ENCODE measurements at regions not wholly inside any gene's neighbourhood (a gene's known extent, or its start where the extent isn't known, plus 50 kb on each side); places are given as distances from the start of the nearest gene placed in this dataset.

DNA sequence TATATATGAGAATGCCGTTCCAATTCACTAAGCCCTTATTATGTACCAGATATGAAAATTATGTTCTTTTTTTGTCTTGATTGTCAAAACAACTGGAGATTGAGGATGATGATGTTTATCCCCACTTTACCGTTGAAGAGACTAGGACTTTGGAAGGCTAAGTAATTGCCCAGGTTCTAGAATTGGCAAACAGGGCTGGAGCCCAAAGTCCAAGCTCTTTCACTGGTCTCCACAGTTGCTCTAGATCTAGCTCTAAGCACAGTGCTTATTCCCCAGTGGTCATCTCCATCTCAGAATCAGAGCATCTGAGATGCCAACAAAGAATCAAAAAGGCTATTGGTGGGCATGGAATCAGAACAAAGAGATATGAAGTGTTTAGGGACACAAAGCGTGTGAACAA, 215.3 kb upstream of the FOXA2 start:
- Histone ChIP-seq H3K9me3 (ENCODE audit: control insufficient read depth in 2 of 2, low read length in 2 of 2) (no peaks in the 10 kb centered on the region), H3K9ac (ENCODE audit: low read depth in 1 of 2, low read length in 2 of 2) (no peak overlapping the region), H3K4me3 (ENCODE audit: low read length in 2 of 2) (no peak overlapping the region), H3K27ac (ENCODE audit: low read depth in 2 of 2, low read length in 2 of 2) (no peak overlapping the region), H3K27me3 (ENCODE audit: control insufficient read depth in 2 of 2, insufficient read depth in 2 of 2, low read length in 2 of 2) (no peaks in the 10 kb centered on the region), H3K36me3 (ENCODE audit: control insufficient read depth in 2 of 2, insufficient read depth in 2 of 2, low read length in 2 of 2) (no peaks in the 10 kb centered on the region), H3K4me1 (ENCODE audit: control insufficient read depth in 2 of 2, insufficient read depth in 2 of 2, low read length in 2 of 2) (no peaks in the 10 kb centered on the region)

DNA sequence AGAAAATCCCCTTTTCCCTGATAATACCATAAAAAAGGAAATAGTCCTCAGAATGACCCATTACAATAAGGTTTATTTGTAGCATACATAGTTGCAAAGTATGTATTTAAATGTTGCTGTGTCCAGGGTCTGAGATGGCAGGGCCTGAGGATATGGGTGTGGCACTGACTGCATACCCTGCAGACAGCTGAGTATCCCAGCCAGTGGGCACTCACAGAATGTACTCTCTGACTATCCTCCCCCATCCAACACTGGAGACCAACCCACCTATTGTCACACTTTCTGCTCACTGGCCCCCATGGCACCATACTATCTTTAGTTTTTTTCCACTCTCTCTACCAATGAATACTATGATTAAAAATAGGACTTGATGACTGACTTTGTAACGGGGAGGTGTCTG, 215.8 kb upstream of the FOXA2 start:
- Histone ChIP-seq H3K9ac (ENCODE audit: low read depth in 1 of 2, low read length in 2 of 2) (no peak overlapping the region), H3K4me3 (ENCODE audit: low read length in 2 of 2) (no peak overlapping the region), H3K27me3 (ENCODE audit: control insufficient read depth in 2 of 2, insufficient read depth in 2 of 2, low read length in 2 of 2) (no peaks in the 10 kb centered on the region), H3K4me1 (ENCODE audit: control insufficient read depth in 2 of 2, insufficient read depth in 2 of 2, low read length in 2 of 2) (no peaks in the 10 kb centered on the region), H3K9me3 (ENCODE audit: control insufficient read depth in 2 of 2, low read length in 2 of 2) (no peaks in the 10 kb centered on the region), H3K27ac (ENCODE audit: low read depth in 2 of 2, low read length in 2 of 2) (no peak overlapping the region), H3K36me3 (ENCODE audit: control insufficient read depth in 2 of 2, insufficient read depth in 2 of 2, low read length in 2 of 2) (no peaks in the 10 kb centered on the region)

DNA sequence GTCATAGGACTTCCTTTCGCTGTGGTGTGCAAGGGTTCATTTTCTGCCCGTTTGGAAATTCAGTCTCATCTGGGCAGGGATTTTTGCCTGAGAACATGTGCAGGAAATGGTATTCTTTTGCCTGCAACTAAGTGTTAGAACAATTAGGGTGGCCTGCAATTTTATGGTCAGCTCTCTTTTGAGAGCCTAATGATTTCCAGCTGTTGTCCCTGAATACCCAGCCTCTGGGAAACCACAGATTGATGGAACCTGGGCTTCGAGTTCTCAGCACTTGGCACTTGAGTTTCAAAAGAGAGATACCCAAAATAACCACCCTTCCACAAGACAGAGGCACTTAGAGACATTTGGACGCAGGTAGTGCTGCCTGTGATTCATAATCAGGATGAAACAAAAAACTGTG, 217.2 kb upstream of the FOXA2 start:
- H3K4me3 ChIP-seq (ENCODE audit: low read length in 2 of 2), result no peak overlapping the region
- no peaks in the 10 kb centered on the region for H3K4me1 ChIP-seq (ENCODE audit: control insufficient read depth in 2 of 2, insufficient read depth in 2 of 2, low read length in 2 of 2)
- H3K27ac ChIP-seq (ENCODE audit: low read depth in 2 of 2, low read length in 2 of 2), result no peak overlapping the region
- no peaks in the 10 kb centered on the region for H3K36me3 ChIP-seq (ENCODE audit: control insufficient read depth in 2 of 2, insufficient read depth in 2 of 2, low read length in 2 of 2)
- no peaks in the 10 kb centered on the region for H3K9me3 ChIP-seq (ENCODE audit: control insufficient read depth in 2 of 2, low read length in 2 of 2)
- no peak overlapping the region for H3K9ac ChIP-seq (ENCODE audit: low read depth in 1 of 2, low read length in 2 of 2)
- H3K27me3 ChIP-seq (ENCODE audit: control insufficient read depth in 2 of 2, insufficient read depth in 2 of 2, low read length in 2 of 2), result no peaks in the 10 kb centered on the region

DNA sequence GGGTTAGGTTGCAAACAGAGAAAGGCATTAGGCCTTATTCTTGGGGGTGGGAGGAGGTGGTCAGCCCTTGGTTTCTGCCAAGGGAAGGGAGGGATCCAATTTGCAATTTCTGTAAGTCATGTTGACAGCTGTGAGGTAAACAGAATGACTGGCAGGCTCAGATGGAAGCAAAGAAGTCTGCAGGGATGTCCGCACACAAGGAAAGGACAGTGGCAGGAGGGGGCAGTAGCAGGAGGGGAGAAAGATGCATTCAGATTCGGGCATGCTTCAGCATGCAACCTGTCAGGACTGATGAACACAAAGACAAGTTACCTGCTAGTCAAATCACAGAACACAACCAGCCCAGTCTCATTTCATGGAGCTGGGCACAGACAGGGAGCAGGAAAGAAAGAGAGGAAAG, 217.9 kb upstream of the FOXA2 start:
- Histone ChIP-seq H3K4me3 (ENCODE audit: low read length in 2 of 2) (no peak overlapping the region), H3K9me3 (ENCODE audit: control insufficient read depth in 2 of 2, low read length in 2 of 2) (no peaks in the 10 kb centered on the region), H3K27me3 (ENCODE audit: control insufficient read depth in 2 of 2, insufficient read depth in 2 of 2, low read length in 2 of 2) (no peaks in the 10 kb centered on the region), H3K36me3 (ENCODE audit: control insufficient read depth in 2 of 2, insufficient read depth in 2 of 2, low read length in 2 of 2) (no peaks in the 10 kb centered on the region), H3K9ac (ENCODE audit: low read depth in 1 of 2, low read length in 2 of 2) (no peak overlapping the region), H3K4me1 (ENCODE audit: control insufficient read depth in 2 of 2, insufficient read depth in 2 of 2, low read length in 2 of 2) (no peaks in the 10 kb centered on the region), H3K27ac (ENCODE audit: low read depth in 2 of 2, low read length in 2 of 2) (no peak overlapping the region)

DNA sequence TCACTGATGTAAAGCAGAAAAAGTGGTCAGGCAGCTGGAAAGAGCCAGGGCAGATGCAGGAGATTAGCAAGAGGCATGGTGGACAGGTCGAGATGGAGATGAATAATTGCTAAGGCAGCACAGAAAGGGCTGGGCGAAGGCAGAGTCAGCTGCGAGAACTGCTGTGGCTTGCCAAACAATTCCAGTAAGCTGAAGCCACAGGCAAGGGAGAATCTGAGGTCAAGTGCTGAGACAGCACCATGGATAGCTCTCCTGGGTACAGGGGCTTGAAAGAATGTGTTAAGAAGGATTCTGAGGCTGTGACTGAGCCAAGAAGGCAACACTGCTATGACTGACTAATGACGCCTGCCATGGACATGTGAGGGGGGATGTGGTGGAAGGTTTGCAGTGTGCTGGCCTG, 220.8 kb upstream of the FOXA2 start:
- H3K27ac ChIP-seq (ENCODE audit: low read depth in 2 of 2, low read length in 2 of 2), result no peak overlapping the region

DNA sequence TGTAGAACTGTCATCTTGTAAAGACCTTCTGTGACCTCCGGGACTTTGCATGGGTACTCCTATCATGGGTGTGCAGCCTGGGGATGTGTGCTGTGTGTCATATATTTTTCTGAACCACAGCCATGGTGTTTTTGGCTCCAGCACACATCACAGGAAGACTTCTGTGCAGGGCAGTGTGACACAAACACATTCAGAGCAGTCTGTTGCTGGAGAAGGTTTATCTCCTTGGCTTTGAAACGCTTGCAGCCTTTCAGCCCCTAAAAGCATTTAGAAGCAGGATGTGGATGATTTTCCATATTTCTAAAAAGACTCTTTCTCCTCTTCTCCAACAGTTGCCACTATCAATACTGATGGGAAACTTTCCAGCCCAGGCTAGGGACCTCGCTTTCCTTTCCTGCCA, 221.6 kb upstream of the FOXA2 start:
- no peaks in the 10 kb centered on the region for H3K27me3 ChIP-seq (ENCODE audit: control insufficient read depth in 2 of 2, insufficient read depth in 2 of 2, low read length in 2 of 2)
- no peaks in the 10 kb centered on the region for H3K36me3 ChIP-seq (ENCODE audit: control insufficient read depth in 2 of 2, insufficient read depth in 2 of 2, low read length in 2 of 2)
- no peak overlapping the region for H3K4me3 ChIP-seq (ENCODE audit: low read length in 2 of 2)

More for the DNA sequence above, 220.8 kb upstream of the FOXA2 start:
- H3K4me3 ChIP-seq (ENCODE audit: low read length in 2 of 2), result no peak overlapping the region
- H3K27me3 ChIP-seq (ENCODE audit: control insufficient read depth in 2 of 2, insufficient read depth in 2 of 2, low read length in 2 of 2), result no peaks in the 10 kb centered on the region
- H3K36me3 ChIP-seq (ENCODE audit: control insufficient read depth in 2 of 2, insufficient read depth in 2 of 2, low read length in 2 of 2), result no peaks in the 10 kb centered on the region
- H3K4me1 ChIP-seq (ENCODE audit: control insufficient read depth in 2 of 2, insufficient read depth in 2 of 2, low read length in 2 of 2), result no peaks in the 10 kb centered on the region
- H3K9me3 ChIP-seq (ENCODE audit: control insufficient read depth in 2 of 2, low read length in 2 of 2), result no peaks in the 10 kb centered on the region
- no peak overlapping the region for H3K9ac ChIP-seq (ENCODE audit: low read depth in 1 of 2, low read length in 2 of 2)

DNA sequence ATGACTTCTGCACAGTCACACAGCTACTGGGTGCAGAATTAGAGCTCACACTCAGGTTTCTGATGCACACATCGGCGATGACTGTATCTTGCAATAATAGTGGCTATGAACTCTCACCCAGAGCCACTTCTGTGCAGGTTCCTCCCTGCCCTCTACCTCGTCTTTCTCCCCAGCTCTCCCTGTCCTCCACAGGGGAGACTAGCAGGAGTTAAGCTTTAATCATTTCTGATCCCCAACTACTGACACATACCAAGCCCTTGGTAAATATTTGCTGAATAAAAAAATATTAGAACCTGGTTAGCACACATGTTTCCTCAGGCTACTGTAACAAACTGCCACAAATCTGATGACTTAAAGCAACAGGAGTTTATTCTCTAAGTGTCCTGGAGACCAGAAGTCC, 222.7 kb upstream of the FOXA2 start:
- Histone ChIP-seq H3K4me1 (ENCODE audit: control insufficient read depth in 2 of 2, insufficient read depth in 2 of 2, low read length in 2 of 2) (no peaks in the 10 kb centered on the region), H3K9ac (ENCODE audit: low read depth in 1 of 2, low read length in 2 of 2) (no peak overlapping the region), H3K36me3 (ENCODE audit: control insufficient read depth in 2 of 2, insufficient read depth in 2 of 2, low read length in 2 of 2) (no peaks in the 10 kb centered on the region), H3K27me3 (ENCODE audit: control insufficient read depth in 2 of 2, insufficient read depth in 2 of 2, low read length in 2 of 2) (no peaks in the 10 kb centered on the region), H3K9me3 (ENCODE audit: control insufficient read depth in 2 of 2, low read length in 2 of 2) (no peaks in the 10 kb centered on the region), H3K4me3 (ENCODE audit: low read length in 2 of 2) (no peak overlapping the region), H3K27ac (ENCODE audit: low read depth in 2 of 2, low read length in 2 of 2) (no peak overlapping the region)

More for the DNA sequence above, 221.6 kb upstream of the FOXA2 start:
- Histone ChIP-seq H3K9me3 (ENCODE audit: control insufficient read depth in 2 of 2, low read length in 2 of 2) (no peaks in the 10 kb centered on the region), H3K27ac (ENCODE audit: low read depth in 2 of 2, low read length in 2 of 2) (no peak overlapping the region), H3K4me1 (ENCODE audit: control insufficient read depth in 2 of 2, insufficient read depth in 2 of 2, low read length in 2 of 2) (no peaks in the 10 kb centered on the region), H3K9ac (ENCODE audit: low read depth in 1 of 2, low read length in 2 of 2) (no peak overlapping the region)

DNA sequence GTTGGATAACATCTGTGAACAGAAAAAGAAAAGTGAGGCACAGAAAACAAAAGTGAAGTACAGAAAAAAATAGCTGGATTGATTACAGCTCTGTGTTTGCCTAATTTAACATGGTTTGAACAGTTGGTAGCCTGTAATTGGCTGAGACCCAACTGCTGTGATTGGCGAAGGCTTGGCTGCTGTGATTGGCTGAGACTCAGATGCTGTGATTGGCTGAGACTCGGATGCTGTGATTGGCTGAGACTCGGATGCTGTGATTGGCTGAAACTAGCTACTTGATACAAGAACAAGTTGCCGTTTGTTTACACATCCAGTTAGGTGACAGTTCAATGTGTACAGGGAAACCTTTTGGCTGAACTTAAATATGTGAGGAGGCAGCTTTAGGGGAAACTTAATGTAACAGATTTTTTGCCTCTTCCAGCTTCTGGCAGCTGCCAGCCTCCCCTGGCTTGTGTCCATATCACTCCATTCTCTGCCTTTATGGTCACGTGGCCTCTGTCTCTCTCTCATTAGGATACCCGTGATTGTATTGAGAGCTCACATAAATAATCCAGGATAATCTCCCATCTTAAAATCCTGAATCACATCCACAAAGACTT, 223.4 kb upstream of the FOXA2 start:
- no peaks in the 10 kb centered on the region for H3K27me3 ChIP-seq (ENCODE audit: control insufficient read depth in 2 of 2, insufficient read depth in 2 of 2, low read length in 2 of 2)
- H3K9ac ChIP-seq (ENCODE audit: low read depth in 1 of 2, low read length in 2 of 2), result no peak overlapping the region
- no peak overlapping the region for H3K27ac ChIP-seq (ENCODE audit: low read depth in 2 of 2, low read length in 2 of 2)
- no peaks in the 10 kb centered on the region for H3K36me3 ChIP-seq (ENCODE audit: control insufficient read depth in 2 of 2, insufficient read depth in 2 of 2, low read length in 2 of 2)
- H3K4me1 ChIP-seq (ENCODE audit: control insufficient read depth in 2 of 2, insufficient read depth in 2 of 2, low read length in 2 of 2), result no peaks in the 10 kb centered on the region
- H3K9me3 ChIP-seq (ENCODE audit: control insufficient read depth in 2 of 2, low read length in 2 of 2), result no peaks in the 10 kb centered on the region
- no peak overlapping the region for H3K4me3 ChIP-seq (ENCODE audit: low read length in 2 of 2)

DNA sequence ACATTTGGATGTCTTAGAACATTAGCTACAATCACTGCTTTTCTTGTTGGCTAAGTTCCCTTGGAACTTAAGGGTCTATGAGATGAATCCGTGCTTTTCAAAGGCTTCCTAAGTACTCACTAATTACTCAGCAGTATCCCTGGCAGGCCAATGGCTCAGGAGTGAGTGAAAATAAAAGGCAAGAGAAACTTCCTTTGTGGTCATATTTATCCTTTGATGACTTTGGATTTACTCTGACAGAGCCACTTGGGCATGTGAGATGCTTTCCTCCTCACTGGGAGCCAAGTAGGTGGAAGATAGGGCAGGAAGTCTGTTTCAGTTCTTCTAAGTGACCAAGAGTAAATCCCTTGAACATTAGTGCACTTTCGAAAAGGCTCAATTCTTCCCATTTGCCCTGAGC, 224.3 kb upstream of the FOXA2 start:
- no peaks in the 10 kb centered on the region for H3K4me1 ChIP-seq (ENCODE audit: control insufficient read depth in 2 of 2, insufficient read depth in 2 of 2, low read length in 2 of 2)
- H3K9ac ChIP-seq (ENCODE audit: low read depth in 1 of 2, low read length in 2 of 2), result no peak overlapping the region
- no peak overlapping the region for H3K27ac ChIP-seq (ENCODE audit: low read depth in 2 of 2, low read length in 2 of 2)

DNA sequence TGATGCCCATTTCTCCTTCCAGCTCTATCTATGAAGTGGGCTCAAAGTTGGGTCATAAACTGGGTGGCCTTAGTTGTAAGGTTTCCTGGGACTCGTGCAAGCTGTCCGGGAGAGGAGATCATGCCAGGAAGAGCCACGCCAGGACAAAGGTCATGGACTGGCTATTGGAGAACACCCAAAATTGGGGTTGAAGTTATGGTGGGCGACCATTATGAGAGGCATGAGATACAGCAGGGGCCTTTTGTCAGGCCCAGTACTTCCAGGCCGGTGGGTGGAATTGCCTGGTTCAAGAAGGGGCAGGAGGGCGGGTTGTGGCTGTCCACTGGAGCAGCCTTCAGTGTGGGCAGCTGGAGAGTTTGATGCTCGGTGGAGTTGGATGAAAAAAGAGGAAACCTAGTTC, 225.1 kb upstream of the SSTR4 start:
- Histone ChIP-seq H3K9ac (ENCODE audit: low read depth in 1 of 2, low read length in 2 of 2) (no peak overlapping the region), H3K27ac (ENCODE audit: low read depth in 2 of 2, low read length in 2 of 2) (no peak overlapping the region), H3K4me3 (ENCODE audit: low read length in 2 of 2) (no peak overlapping the region), H3K9me3 (ENCODE audit: control insufficient read depth in 2 of 2, low read length in 2 of 2) (no peaks in the 10 kb centered on the region), H3K36me3 (ENCODE audit: control insufficient read depth in 2 of 2, insufficient read depth in 2 of 2, low read length in 2 of 2) (no peaks in the 10 kb centered on the region), H3K27me3 (ENCODE audit: control insufficient read depth in 2 of 2, insufficient read depth in 2 of 2, low read length in 2 of 2) (no peaks in the 10 kb centered on the region), H3K4me1 (ENCODE audit: control insufficient read depth in 2 of 2, insufficient read depth in 2 of 2, low read length in 2 of 2) (no peaks in the 10 kb centered on the region)

More for the DNA sequence above, 224.3 kb upstream of the FOXA2 start:
- no peaks in the 10 kb centered on the region for H3K27me3 ChIP-seq (ENCODE audit: control insufficient read depth in 2 of 2, insufficient read depth in 2 of 2, low read length in 2 of 2)
- no peaks in the 10 kb centered on the region for H3K36me3 ChIP-seq (ENCODE audit: control insufficient read depth in 2 of 2, insufficient read depth in 2 of 2, low read length in 2 of 2)
- H3K9me3 ChIP-seq (ENCODE audit: control insufficient read depth in 2 of 2, low read length in 2 of 2), result no peaks in the 10 kb centered on the region
- H3K4me3 ChIP-seq (ENCODE audit: low read length in 2 of 2), result no peak overlapping the region
